ENCODE measurements at regions not wholly inside any gene's neighbourhood (a gene's known extent, or its start where the extent isn't known, plus 50 kb on each side); places are given as distances from the start of the nearest gene placed in this dataset.

DNA sequence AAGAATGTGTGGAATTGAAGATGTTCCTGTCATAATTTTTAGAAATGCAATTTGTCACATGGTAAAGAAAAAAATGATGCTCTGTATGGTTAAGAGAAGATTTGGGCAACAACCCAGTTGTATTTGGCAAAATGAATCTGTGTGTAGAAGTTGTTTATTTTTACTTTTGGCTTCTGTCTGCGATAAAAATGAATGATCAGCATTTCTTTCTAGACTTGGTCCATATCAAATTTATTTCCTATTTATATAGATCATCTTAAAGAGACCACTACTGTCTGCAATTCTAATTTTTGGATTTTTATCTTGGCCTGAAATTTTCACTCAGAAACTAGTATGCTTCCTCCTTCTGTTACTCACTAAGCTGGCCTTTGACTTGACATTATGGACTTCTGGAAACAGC, 396.9 kb downstream of the FAM47A start:
- H3K4me1 Mint-ChIP-seq (ENCODE audit: low read depth), result no peaks in the 10 kb centered on the region

DNA sequence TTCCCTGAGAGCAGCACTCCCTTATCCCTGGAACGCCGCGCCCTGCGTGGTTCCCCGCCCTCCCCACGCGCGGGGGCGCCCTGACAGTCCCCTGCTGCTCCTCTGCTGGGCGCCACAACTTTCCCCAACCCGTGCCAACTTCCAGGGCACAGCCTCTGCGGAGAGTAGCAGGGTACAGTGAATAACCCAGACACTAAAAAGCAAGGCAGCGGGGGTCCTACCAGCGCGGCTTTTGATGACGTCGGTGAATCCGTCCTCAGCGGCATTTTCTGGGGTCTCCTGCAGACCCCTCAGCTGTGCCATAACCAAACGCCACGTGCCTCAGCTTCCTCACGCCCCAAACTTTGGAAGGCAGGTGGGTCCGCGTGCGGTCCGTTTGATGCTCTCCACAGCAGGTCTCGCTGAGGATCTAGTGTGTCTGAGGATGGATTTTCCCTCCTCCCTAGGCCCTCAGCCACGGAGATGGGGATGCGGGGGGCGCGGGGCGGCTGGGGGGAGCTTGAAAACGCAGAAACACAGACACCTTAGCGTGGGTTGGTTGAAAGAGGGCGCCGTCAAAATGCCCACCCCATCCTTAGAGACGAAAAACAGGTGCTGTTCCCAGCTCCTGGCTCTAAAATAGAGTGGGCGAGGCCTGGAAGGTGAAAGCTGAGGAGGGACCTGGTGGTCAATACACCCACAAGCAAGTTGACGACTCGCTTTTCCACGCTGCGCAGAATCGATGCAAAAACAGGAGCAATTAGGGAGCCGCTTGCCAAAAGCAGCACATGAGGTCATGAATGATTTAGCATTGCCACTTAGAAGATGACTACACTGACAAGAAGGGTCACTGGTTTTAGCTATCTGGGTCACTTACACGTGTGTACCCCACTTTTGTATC, 405.6 kb downstream of the FAM47A start:
- Mint-ChIP-seq H3K4me1 (ENCODE audit: low read depth) (peaks cover 7% of the 10 kb centered on the region), H3K27ac (no peak overlapping the region), H3K4me3 (ENCODE audit: low read depth) (peak overlapping the region; percentile 77), H3K36me3 (ENCODE audit: insufficient read depth) (no peaks in the 10 kb centered on the region), H3K27me3 (peaks cover 11% of the 10 kb centered on the region), H3K9me3 (ENCODE audit: low read depth) (no peaks in the 10 kb centered on the region)
- TF ChIP-seq, protein P1, sequence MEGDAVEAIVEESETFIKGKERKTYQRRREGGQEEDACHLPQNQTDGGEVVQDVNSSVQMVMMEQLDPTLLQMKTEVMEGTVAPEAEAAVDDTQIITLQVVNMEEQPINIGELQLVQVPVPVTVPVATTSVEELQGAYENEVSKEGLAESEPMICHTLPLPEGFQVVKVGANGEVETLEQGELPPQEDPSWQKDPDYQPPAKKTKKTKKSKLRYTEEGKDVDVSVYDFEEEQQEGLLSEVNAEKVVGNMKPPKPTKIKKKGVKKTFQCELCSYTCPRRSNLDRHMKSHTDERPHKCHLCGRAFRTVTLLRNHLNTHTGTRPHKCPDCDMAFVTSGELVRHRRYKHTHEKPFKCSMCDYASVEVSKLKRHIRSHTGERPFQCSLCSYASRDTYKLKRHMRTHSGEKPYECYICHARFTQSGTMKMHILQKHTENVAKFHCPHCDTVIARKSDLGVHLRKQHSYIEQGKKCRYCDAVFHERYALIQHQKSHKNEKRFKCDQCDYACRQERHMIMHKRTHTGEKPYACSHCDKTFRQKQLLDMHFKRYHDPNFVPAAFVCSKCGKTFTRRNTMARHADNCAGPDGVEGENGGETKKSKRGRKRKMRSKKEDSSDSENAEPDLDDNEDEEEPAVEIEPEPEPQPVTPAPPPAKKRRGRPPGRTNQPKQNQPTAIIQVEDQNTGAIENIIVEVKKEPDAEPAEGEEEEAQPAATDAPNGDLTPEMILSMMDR (IDR thresholded peaks at IDR 0.05; ENCODE audit: unreplicated experiment), result no peak
- peak; percentile 15 for DNase-seq (ENCODE audit: low spot score, unreplicated experiment)

More for the DNA sequence above, 396.9 kb downstream of the FAM47A start:
- Mint-ChIP-seq H3K27ac (no peak overlapping the region), H3K27me3 (no peaks in the 10 kb centered on the region), H3K36me3 (ENCODE audit: insufficient read depth) (no peaks in the 10 kb centered on the region), H3K4me3 (ENCODE audit: low read depth) (no peak overlapping the region), H3K9me3 (ENCODE audit: low read depth) (peaks cover 10% of the 10 kb centered on the region)
- TF ChIP-seq, protein P1 (IDR thresholded peaks at IDR 0.05; ENCODE audit: unreplicated experiment), result no peak
- DNase-seq (ENCODE audit: low spot score, unreplicated experiment), result no peak

DNA sequence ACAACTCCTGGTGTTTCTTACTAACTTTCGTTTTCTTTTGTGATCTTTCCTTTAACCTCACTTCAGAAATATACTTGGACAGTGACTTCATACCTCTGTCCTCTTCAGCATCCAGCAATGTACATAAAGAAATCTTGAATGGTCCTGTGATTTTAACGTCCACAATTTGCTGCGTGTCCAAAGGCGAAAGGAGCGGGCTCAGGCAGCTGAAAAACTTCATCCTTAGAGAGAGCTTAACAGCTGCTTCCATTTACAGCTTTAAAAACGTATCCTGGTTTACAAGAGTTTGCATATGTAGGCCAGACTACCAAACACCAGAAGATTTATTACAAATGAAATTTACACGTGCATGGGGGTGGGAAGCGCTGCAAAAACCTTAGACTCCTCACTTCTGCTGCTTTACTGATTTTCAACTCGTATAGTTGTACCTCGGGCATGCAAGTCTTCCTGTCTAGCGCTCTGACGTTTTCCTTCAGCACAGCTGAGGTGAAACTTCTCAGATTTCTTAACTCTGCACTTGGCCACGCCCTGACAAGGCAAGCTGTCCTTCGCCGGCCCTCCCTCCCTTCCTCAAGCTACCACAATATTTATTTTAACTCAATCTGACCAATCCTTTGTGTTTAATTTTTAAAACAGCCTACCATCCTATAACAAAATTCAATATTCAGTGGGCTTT, 406.4 kb downstream of the FAM47A start:
- peak; percentile 15 for DNase-seq (ENCODE audit: low spot score, unreplicated experiment)
- Mint-ChIP-seq H3K4me1 (ENCODE audit: low read depth) (peaks cover 7% of the 10 kb centered on the region), H3K27me3 (peaks cover 11% of the 10 kb centered on the region), H3K36me3 (ENCODE audit: insufficient read depth) (no peaks in the 10 kb centered on the region), H3K9me3 (ENCODE audit: low read depth) (no peaks in the 10 kb centered on the region), H3K4me3 (ENCODE audit: low read depth) (peak overlapping the region; percentile 77), H3K27ac (peak overlapping the region; percentile 82)
- TF ChIP-seq, protein P1 (IDR thresholded peaks at IDR 0.05; ENCODE audit: unreplicated experiment), result no peak

DNA sequence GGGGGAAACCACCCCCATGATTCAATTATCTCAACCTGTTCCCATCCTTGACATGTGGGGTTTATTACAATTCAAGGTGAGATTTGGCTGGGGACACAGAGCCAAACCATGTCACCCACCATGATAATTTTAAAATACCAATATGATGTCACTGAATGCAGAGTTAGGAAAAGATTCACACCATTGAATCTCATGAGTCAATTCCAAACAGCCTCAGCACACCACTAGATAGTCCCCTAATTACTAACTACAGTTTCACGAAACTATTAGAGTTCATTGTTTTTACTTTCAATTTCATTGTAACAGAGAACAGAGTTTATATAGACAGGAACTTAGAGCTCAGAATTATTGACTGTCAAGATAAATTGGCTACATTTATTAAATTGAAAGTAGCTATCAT, 410.2 kb downstream of the FAM47A start:
- no peak for DNase-seq (ENCODE audit: low spot score, unreplicated experiment)
- H3K4me3 Mint-ChIP-seq (ENCODE audit: low read depth), result no peak overlapping the region

DNA sequence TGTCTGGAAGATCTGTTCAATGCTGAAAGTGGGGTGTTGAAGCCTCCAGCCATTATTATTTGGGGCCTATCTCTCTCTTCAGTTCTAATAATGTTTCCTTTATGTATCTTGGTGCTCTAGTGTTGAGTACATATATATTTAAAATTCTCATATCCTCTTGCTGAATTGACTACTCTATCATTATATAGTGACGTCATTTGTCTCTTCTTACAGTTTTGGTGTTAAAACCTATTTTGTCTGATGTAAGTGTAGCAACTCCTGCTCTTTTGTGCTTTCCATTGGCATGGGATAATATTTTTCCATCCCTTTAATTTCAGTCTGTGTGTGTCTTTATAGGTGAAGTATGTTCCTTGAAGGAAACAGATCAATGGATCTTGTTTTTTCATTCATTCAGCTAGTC, 446.0 kb downstream of the FAM47A start:
- H3K9me3 Mint-ChIP-seq (ENCODE audit: low read depth), result peaks cover 21% of the 10 kb centered on the region
- DNase-seq (ENCODE audit: low spot score, unreplicated experiment), result no peak
- TF ChIP-seq, protein P1 (IDR thresholded peaks at IDR 0.05; ENCODE audit: unreplicated experiment), result no peak
- H3K27me3 Mint-ChIP-seq, result no peaks in the 10 kb centered on the region
- H3K4me1 Mint-ChIP-seq (ENCODE audit: low read depth), result no peaks in the 10 kb centered on the region
- H3K27ac Mint-ChIP-seq, result no peak overlapping the region
- no peaks in the 10 kb centered on the region for H3K36me3 Mint-ChIP-seq (ENCODE audit: insufficient read depth)
- no peak overlapping the region for H3K4me3 Mint-ChIP-seq (ENCODE audit: low read depth)

More for the DNA sequence above, 410.2 kb downstream of the FAM47A start:
- H3K27me3 Mint-ChIP-seq, result peaks cover 6% of the 10 kb centered on the region
- peaks cover 7% of the 10 kb centered on the region for H3K4me1 Mint-ChIP-seq (ENCODE audit: low read depth)
- H3K27ac Mint-ChIP-seq, result no peak overlapping the region
- TF ChIP-seq, protein P1 (IDR thresholded peaks at IDR 0.05; ENCODE audit: unreplicated experiment), result no peak
- no peaks in the 10 kb centered on the region for H3K9me3 Mint-ChIP-seq (ENCODE audit: low read depth)
- H3K36me3 Mint-ChIP-seq (ENCODE audit: insufficient read depth), result no peaks in the 10 kb centered on the region

Measured in progenitor cell of endocrine pancreas (in vitro differentiated cells).